ENCODE measurements at regions not wholly inside any gene's neighbourhood (a gene's known extent, or its start where the extent isn't known, plus 50 kb on each side); places are given as distances from the start of the nearest gene placed in this dataset.

- in situ Hi-C loops (cut with HindIII; ENCODE audit: low sequenced_read_pairs), result no loop called here
- no peak overlapping the region for H3K4me3 ChIP-seq (ENCODE audit: low read depth, low read length)
- no peak for DNase-seq (ENCODE audit: low read depth, low spot score)
- TF ChIP-seq CTCF (IDR thresholded peaks at IDR 0.05; ENCODE audit: low read depth, low read length), result no peak
These were observed 374.0 kb downstream of the TMA16 start for GRCh38 chr4:163868445-163868844.

GRCh38 chr4:163871078-163871477 lies 376.6 kb downstream of the TMA16 start:
- TF ChIP-seq CTCF (IDR thresholded peaks at IDR 0.05; ENCODE audit: low read depth, low read length), result no peak
- no peak for DNase-seq (ENCODE audit: low read depth, low spot score)
- in situ Hi-C loops (cut with HindIII; ENCODE audit: low sequenced_read_pairs), result no loop called here
- no peak overlapping the region for H3K4me3 ChIP-seq (ENCODE audit: low read depth, low read length)

GRCh38 chr4:163875327-163875726 lies 380.8 kb downstream of the TMA16 start:
- no peak for DNase-seq (ENCODE audit: low read depth, low spot score)
- in situ Hi-C loops (cut with HindIII; ENCODE audit: low sequenced_read_pairs), result no loop called here
- no peak for TF ChIP-seq CTCF (IDR thresholded peaks at IDR 0.05; ENCODE audit: low read depth, low read length)
- no peak overlapping the region for H3K4me3 ChIP-seq (ENCODE audit: low read depth, low read length)

GRCh38 chr4:163878336-163879121 lies 384.0 kb downstream of the TMA16 start:
- no peak overlapping the region for H3K4me3 ChIP-seq (ENCODE audit: low read depth, low read length)
- DNase-seq (ENCODE audit: low read depth, low spot score), result no peak
- in situ Hi-C loops (cut with HindIII; ENCODE audit: low sequenced_read_pairs), result no loop called here
- TF ChIP-seq CTCF (IDR thresholded peaks at IDR 0.05; ENCODE audit: low read depth, low read length), result no peak

- TF ChIP-seq CTCF (IDR thresholded peaks at IDR 0.05; ENCODE audit: low read depth, low read length), result no peak
- no peak overlapping the region for H3K4me3 ChIP-seq (ENCODE audit: low read depth, low read length)
- no peak for DNase-seq (ENCODE audit: low read depth, low spot score)
- in situ Hi-C loops (cut with HindIII; ENCODE audit: low sequenced_read_pairs), result no loop called here
These were observed 397.9 kb downstream of the TMA16 start for GRCh38 chr4:163892417-163892816.

- no peak for DNase-seq (ENCODE audit: low read depth, low spot score)
- H3K4me3 ChIP-seq (ENCODE audit: low read depth, low read length), result no peak overlapping the region
- no peak for TF ChIP-seq CTCF (IDR thresholded peaks at IDR 0.05; ENCODE audit: low read depth, low read length)
- in situ Hi-C loops (cut with HindIII; ENCODE audit: low sequenced_read_pairs), result no loop called here
These were observed 401.0 kb downstream of the TMA16 start for GRCh38 chr4:163895378-163896005.
